ENCODE measurements at regions not wholly inside any gene's neighbourhood (a gene's known extent, or its start where the extent isn't known, plus 50 kb on each side); places are given as distances from the start of the nearest gene placed in this dataset.
"Not testable (repeated sequence)": the region's sequence is repeated elsewhere in the genome, so short reads cannot be mapped to it uniquely, and the experiment has no call there.

- DNase-seq (ENCODE audit: low read depth in 1 of 2, low spot score in 1 of 2): no peak
- TF ChIP-seq JUND (IDR thresholded peaks at IDR 0.05; ENCODE audit: low read depth): no peak
- in situ Hi-C loops (cut with HindIII; ENCODE audit: low pct_unique_long_range_greater_than_20kb, low sequenced_read_pairs): no loop called here
Observed at GRCh38 chrX:45807572-45808425, 607.1 kb upstream of the DIPK2B start.

GRCh38 chrX:45806410-45807121, 605.9 kb upstream of the DIPK2B start:
- in situ Hi-C loops (cut with HindIII; ENCODE audit: low pct_unique_long_range_greater_than_20kb, low sequenced_read_pairs): no loop called here
- TF ChIP-seq JUND (IDR thresholded peaks at IDR 0.05; ENCODE audit: low read depth): no peak
- DNase-seq (ENCODE audit: low read depth in 1 of 2, low spot score in 1 of 2): no peak

GRCh38 chrX:45804276-45804675, 603.6 kb upstream of the DIPK2B start:
- TF ChIP-seq JUND (IDR thresholded peaks at IDR 0.05; ENCODE audit: low read depth): no peak
- in situ Hi-C loops (cut with HindIII; ENCODE audit: low pct_unique_long_range_greater_than_20kb, low sequenced_read_pairs): no loop called here
- DNase-seq (ENCODE audit: low read depth in 1 of 2, low spot score in 1 of 2): no peak

GRCh38 chrX:45803383-45803921, 602.8 kb upstream of the DIPK2B start:
- in situ Hi-C loops (cut with HindIII; ENCODE audit: low pct_unique_long_range_greater_than_20kb, low sequenced_read_pairs): no loop called here
- TF ChIP-seq JUND (IDR thresholded peaks at IDR 0.05; ENCODE audit: low read depth): no peak
- no peak for DNase-seq (ENCODE audit: low read depth in 1 of 2, low spot score in 1 of 2)

GRCh38 chrX:45801554-45801953, 600.9 kb upstream of the DIPK2B start:
- TF ChIP-seq JUND (IDR thresholded peaks at IDR 0.05; ENCODE audit: low read depth): no peak
- in situ Hi-C loops (cut with HindIII; ENCODE audit: low pct_unique_long_range_greater_than_20kb, low sequenced_read_pairs): no loop called here
- DNase-seq (ENCODE audit: low read depth in 1 of 2, low spot score in 1 of 2): peak in 1 of 2 experiments; percentile 42

GRCh38 chrX:45800746-45801453, 600.2 kb upstream of the DIPK2B start:
- DNase-seq (ENCODE audit: low read depth in 1 of 2, low spot score in 1 of 2); in situ Hi-C loops (cut with HindIII; ENCODE audit: low pct_unique_long_range_greater_than_20kb, low sequenced_read_pairs): not testable (repeated sequence)

- in situ Hi-C loops (cut with HindIII; ENCODE audit: low pct_unique_long_range_greater_than_20kb, low sequenced_read_pairs): no loop called here
- no peak for DNase-seq (ENCODE audit: low read depth in 1 of 2, low spot score in 1 of 2)
- no peak for TF ChIP-seq JUND (IDR thresholded peaks at IDR 0.05; ENCODE audit: low read depth)
Observed at GRCh38 chrX:45799576-45799975, 598.9 kb upstream of the DIPK2B start.

- in situ Hi-C loops (cut with HindIII; ENCODE audit: low pct_unique_long_range_greater_than_20kb, low sequenced_read_pairs): no loop called here
- DNase-seq (ENCODE audit: low read depth in 1 of 2, low spot score in 1 of 2): no peak
- TF ChIP-seq JUND (IDR thresholded peaks at IDR 0.05; ENCODE audit: low read depth): no peak
Observed at GRCh38 chrX:45795546-45795945, 594.9 kb upstream of the DIPK2B start.

GRCh38 chrX:45794995-45795337, 594.3 kb upstream of the DIPK2B start:
- in situ Hi-C loops (cut with HindIII; ENCODE audit: low pct_unique_long_range_greater_than_20kb, low sequenced_read_pairs): no loop called here

GRCh38 chrX:45794323-45794994, 593.8 kb upstream of the DIPK2B start:
- TF ChIP-seq JUND (IDR thresholded peaks at IDR 0.05; ENCODE audit: low read depth): no peak
- in situ Hi-C loops (cut with HindIII; ENCODE audit: low pct_unique_long_range_greater_than_20kb, low sequenced_read_pairs): no loop called here
- no peak for DNase-seq (ENCODE audit: low read depth in 1 of 2, low spot score in 1 of 2)

More at GRCh38 chrX:45794995-45795337, 594.3 kb upstream of the DIPK2B start:
- TF ChIP-seq JUND (IDR thresholded peaks at IDR 0.05; ENCODE audit: low read depth): no peak
- no peak for DNase-seq (ENCODE audit: low read depth in 1 of 2, low spot score in 1 of 2)

- TF ChIP-seq JUND (IDR thresholded peaks at IDR 0.05; ENCODE audit: low read depth): no peak
- in situ Hi-C loops (cut with HindIII; ENCODE audit: low pct_unique_long_range_greater_than_20kb, low sequenced_read_pairs): no loop called here
- DNase-seq (ENCODE audit: low read depth in 1 of 2, low spot score in 1 of 2): no peak
Observed at GRCh38 chrX:45788941-45789348, 588.3 kb upstream of the DIPK2B start.

GRCh38 chrX:45788315-45788714, 587.6 kb upstream of the DIPK2B start:
- no peak for DNase-seq (ENCODE audit: low read depth in 1 of 2, low spot score in 1 of 2)
- in situ Hi-C loops (cut with HindIII; ENCODE audit: low pct_unique_long_range_greater_than_20kb, low sequenced_read_pairs): no loop called here

More at GRCh38 chrX:45788315-45788714, 587.6 kb upstream of the DIPK2B start:
- TF ChIP-seq JUND (IDR thresholded peaks at IDR 0.05; ENCODE audit: low read depth): no peak
